GM19351 (cell line): ENCODE measurements at regions not wholly inside any gene's neighbourhood (a gene's known extent, or its start where the extent isn't known, plus 50 kb on each side); places are given as distances from the start of the nearest gene placed in this dataset.
"Not testable (repeated sequence)": the region's sequence is repeated elsewhere in the genome, so short reads cannot be mapped to it uniquely, and the experiment has no call there.

ENCODE experiments used
- ATAC-seq: cut with Tn5 transposase; IDR thresholded peaks from one replicate; pipeline ENCODE4 v1.9.1; 2021; ENCODE audit warnings: mild to moderate bottlenecking, moderate library complexity; ENCODE audit not compliant: unreplicated experiment

DNA sequence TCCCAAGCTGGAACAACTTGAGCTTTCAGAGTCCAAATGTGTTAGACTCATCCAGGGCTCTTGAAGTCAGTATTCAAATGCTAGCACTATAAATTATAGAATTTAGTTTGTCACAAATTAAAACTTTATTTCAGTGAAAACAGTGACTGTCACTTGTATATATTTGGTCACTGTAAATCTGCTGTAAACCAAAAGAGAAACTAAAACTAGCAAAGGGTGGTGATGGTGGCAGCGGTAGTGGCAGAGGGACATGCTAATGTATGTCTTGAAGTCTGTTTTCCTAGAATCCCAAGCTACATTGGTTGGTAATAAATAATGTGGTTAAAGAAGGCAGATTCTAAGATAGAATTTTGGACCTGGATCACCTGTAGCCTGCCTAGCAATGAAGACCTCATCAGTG is 140.4 kb upstream of the CENPW start:
- ATAC-seq, result peak; percentile 74

DNA sequence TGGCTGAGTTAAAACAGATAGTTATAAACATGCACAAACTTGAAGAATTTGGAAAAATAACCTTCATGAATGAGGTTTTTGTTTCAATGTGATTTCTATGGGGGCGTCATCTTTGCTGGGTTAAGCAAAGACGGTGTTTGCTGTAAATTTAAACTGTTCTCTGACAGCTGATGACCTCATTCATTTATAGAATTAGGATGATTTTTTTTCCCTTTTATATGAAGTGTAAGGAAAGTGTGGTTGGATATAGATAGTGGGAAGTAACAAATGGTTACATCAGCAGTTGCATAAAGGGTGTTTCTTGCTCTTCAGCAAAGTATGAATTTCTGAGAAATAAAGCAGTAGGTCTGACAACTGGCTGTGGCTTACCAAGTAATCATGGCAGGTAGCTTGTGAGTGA is 137.2 kb upstream of the CENPW start:
- no peak for ATAC-seq

DNA sequence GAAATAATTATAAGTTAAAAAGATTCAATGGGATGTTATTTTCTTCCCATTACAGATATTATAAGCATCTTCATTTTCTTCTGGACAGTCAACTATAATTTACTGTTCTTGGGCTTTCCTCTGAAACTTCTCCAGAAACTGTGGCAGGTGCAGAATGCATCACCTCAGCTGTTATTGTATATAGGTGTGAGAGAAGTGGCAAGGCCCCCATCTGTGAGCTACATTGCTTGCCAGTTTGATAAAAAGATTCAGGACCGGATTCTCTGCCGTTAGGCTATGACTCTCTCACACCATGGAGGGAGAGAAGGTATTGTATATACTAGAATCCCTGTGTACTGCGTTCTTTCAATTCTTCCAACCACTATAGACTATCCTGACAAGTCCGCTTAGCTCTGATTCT is 135.8 kb upstream of the CENPW start:
- ATAC-seq, result no peak

DNA sequence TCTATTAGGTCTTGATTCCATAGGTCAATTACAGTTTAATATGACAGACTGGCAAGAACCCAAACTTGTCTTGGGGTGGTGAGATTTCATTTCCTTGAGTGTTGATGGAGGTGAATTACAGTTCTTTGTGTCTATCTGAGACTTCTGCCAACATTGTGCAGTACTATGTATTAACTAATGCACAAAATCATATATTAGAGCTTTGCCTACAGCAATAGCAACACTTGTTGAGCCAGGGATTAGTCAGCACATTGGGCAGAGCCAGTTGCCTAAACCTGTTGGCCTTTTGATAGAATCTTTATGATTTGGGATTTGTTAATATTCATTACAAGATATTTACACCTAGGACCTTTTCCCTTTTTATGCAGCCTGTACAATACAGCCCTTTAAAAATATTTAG is 135.3 kb upstream of the CENPW start:
- no peak for ATAC-seq

DNA sequence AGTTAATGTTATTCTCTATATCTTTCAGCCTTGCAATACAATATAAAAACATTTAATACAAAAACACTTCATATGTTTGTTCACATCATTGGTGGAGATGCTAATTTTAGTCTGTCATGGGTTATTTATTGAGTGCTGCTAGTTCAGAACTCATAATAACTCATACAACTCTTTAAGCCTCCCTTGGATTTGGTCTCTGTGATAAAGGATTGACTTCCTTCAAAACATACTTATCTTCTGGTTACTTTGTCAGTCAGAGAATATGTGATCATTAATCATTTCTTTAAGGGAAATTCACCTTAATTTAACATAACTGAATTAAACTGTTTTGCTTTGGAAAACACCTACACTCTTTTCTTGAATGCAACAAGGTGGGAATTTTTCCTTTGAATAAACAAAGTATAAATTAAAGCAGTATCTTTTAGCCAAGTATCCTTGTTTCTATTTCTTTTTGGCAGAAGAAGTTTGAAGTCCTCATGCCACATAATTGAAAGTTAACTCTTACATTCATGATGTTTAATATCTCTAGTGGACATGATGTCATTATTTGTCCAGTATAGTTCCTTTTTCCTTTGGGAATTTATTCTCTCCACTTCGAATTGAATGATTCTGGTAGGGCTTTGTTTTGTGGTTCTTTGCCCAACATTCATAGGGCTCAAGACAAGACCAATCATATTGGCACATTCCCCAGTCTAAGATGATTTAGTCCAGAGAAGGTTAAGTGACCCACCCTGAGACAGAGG is 133.2 kb upstream of the CENPW start:
- ATAC-seq, result no peak

DNA sequence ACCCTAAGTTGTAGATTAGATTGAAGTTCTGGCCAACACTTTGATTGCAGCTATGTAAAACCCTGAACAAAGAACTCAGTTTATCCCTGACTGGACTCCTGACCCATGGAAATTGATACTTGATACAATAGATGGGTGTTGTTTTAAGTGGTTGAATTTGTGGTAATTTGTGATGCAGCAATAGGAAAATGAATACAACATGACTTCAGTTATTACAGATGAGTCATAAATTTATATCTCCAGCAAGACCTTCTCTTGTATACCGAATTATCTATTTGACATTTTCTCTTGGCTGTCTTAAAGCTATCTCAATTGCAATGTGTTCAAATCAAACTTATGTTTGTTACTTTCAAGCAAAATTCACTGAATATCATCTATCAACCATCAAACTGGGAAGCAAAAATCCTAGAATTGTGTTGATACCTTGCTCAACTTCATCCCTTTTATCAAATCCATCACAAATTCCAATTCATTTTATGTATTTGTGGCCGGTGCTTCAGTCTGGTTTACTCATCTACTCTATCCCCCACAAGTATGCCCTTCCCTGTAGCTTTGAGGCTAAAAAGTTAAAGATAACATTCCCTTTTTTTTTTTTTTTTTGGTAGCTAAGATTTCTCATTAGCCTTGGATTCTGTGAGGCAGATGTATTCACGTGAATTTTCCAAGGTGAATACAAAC is 129.4 kb upstream of the CENPW start:
- ATAC-seq, result no peak

DNA sequence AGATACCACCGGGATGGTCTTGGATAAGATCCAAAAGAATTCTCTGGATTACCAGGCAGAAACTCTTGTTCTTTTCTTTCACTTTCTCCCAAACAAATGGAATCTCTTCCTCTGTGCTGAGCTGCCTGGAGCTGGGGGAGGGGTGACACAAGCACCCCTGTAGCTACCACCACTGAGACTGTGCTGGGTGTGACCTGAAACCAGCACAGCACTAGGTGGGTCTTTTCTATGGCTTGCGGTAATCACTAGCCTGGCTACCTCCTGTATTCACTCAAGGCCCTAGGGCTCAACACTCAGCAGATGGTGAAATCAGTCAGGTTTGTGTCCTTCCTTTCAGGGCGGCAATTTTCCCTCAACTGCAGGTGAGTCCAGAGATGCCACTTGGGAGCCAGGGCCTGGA is 122.4 kb upstream of the CENPW start:
- ATAC-seq, result no peak

DNA sequence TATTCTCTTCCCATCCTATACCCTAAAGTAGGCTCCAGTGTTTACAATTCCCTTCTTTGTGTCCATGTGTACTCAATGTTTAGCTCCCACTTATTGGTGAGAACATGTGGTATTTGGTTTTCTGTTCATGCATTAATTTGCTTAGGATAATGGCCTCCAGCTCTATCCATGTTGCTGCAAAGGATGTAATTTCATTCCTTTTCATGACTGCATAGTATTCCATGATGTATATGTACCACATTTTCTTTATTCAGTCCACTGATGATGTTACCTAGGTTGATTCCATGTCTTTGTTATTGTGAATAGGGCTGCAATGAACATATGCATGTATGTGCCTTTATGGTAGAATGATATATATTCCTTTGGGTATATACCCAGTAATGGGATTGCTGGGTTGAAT is 119.0 kb upstream of the CENPW start:
- ATAC-seq, result not testable (repeated sequence)

DNA sequence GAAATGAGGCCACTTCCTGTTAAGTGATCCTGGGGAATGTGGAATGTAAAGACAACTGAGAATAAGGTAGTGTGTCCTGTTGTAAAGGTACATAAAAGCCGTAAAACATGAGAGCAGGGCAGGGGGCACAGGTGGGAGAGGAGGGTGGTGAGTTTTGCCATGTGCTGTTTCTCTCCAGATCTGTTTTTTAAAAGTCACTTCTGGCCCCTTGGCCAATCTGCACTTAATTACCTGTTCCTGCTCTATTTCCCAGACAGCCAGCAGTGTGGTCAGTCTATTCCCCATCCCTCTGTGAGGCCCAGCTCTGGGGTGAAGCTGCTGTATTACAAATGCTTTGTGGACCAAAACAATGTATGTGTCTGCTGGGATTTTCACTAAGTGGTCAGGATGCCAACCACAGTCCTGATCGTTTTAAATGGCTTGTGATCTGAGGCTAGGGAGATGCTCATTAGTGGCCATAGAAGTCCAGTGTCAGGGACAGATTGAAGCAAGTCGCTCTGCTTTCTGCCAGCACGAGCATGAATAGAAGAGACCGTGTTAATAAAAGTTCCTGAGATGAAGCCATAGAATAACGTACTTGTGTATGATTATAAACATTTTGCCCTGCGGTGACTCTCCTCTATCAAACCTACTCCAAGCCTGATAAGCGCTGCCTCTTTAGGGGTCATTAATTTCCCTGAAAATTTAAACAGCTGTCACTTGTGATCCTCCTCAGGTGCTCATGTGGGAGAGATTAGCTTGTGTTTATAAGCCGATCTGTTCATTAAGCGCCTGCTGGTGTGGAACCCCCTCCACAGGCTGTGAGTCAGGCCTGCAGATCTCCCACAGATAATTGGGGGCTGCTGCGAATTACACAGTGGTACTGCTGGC is 111.8 kb upstream of the CENPW start:
- no peak for ATAC-seq

DNA sequence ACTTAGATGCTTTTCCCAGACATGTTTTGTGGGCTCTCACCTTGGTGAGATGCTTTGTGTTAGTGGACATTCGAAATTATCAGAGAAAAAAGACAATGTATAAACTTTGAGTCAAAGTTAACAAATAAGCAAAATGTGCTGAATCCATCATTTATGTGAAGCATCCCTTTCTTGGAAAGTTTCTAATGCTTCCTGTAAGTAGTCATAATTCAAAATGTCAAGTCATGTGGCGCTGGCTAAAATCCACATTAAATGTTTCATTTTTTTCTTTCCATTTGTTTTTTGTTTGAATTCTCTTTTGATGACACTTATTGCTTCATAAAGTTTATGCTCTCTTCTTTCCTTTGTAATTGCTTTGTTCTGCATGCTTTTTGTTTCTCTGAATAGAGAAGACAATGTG is 107.2 kb upstream of the CENPW start:
- no peak for ATAC-seq

DNA sequence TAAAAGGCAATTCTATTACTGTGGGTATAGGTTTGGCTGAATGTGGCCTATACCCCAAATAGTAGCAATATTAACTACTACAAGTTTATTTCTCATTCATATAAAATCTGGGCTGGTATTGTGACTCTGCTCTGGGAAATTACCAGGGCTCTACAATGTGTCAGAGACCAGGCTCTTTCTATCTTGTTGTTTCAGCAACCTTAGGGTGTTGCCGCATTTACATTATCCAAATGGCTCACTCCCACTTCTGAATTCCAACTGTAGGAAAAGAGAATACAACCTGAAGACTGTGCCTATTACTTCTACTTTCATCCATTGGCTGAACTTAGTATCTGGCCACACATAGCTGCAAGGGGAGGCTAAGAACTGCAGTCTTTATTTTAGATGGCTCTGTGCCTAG is 106.7 kb upstream of the CENPW start:
- no peak for ATAC-seq

DNA sequence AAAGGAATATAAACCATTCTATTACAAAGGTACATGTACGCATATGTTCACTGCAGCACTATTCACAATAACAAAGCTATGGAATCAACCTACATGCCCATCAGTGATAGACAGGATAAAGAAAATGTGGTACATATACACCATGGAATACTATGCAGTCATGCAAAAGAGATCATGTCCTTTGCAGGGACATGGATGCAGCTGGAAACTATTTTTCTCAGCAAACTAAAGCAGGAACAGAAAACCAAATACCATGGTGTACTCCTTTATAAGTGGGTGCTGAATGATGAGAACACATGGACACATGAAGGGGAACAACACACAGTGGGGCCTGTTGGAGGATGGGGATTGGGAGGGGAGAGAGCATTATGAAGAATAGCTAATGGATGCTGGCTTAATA is 104.6 kb upstream of the CENPW start:
- no peak for ATAC-seq

DNA sequence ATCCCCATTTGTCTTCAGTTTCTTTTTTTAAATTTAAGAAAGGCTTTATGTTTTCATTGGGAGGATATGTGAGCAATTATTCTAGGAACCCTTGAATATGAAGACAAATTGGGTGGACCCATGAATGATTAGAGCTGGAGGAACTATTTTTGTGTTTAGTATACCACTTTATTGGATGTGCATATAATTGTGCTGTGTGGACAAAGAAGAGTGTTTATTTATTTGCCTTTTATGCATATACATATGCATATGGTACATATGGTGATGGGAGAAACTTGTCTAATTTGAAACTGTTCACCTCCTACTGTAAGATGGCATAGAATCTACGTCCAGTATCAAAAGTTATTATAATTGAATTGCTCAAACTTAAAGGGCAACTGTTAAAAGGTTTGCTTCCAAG is 94.8 kb upstream of the CENPW start:
- ATAC-seq, result no peak

DNA sequence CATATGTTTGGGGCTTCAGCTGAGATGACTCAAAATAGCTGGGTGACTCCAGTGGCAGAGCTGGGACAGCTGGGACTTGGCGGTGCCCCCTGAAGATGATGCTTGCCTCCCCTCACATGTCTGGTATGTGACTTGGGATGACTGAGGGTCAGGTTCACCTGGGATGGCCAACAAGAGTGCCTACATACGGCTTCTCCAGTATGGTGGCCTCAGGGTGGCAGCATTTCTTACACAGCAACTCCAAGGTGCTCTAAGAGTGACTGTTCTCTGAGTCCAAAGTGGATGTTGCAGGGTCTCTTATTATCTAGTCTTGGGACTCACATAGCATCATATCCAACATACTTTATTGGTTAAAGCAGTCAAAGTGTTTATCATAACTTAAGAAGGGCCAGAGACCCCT is 87.8 kb upstream of the CENPW start:
- ATAC-seq, result no peak

DNA sequence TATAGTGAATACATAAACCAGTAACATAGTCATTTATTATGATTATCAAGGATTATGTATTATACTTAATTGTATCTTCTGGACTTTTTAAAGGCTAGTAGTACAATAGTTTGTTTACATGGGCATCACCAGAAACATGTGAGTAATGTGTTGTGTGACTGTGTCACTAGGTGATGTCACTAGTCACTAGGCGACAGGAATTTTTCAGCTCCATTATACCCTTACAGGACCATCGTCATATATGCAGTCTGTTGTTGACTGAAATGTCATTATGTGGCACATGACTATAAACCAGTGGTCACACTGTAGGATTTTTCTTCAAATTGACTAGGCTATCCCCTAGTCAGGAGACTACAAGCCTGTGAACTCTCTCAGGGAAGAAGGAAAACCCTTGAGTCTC is 86.5 kb upstream of the CENPW start:
- no peak for ATAC-seq

DNA sequence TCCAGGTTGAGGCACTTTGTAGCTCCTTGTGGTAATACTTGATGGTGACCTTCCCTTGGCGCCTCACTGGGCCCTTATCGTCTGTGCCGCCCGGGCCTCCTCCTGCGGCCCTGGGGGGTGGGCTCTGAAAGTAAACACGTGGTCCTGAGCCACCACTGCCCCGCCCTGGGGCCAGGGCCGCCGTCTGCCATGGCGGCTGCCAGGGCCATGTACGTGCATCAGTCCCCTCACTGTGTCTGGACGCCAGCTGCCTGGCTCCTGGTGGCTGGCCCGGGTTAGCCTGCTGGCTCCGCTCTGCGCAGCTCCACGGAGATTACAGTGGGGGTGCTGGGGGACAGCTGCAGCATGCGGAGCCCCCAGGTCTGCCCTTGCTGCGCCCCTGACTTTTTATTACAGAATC is 81.8 kb upstream of the CENPW start:
- ATAC-seq, result no peak

DNA sequence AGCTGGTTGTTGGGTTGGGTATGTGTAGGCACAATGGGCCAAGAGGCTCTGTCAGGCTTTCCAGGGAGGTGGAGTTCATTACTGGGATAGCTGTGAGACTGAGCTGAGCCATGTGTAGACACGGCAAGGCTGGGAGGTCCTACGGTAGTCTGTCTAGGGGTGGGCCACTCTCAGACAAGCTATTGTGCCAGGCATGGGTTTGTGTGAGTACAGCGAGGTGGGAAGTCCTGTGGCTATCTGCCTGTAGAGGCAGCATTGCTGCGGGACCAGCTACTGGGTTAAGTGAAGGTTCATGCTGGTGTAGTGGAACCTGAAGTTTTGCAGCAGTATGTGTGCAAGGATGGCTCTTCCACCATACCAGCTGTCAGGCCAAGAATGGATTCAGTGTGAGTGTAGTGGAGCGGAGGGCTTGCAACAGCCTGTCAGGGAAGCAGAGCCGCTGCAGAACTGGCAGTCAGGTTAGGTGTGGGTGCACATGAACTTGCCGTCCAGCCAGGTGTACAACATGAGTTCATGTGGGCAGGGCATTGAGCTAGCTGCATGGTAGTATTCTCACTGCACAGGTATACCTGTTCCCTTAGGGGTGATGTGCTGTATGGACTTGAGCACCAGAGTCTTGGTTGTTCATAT is 78.0 kb upstream of the CENPW start:
- no peak for ATAC-seq

DNA sequence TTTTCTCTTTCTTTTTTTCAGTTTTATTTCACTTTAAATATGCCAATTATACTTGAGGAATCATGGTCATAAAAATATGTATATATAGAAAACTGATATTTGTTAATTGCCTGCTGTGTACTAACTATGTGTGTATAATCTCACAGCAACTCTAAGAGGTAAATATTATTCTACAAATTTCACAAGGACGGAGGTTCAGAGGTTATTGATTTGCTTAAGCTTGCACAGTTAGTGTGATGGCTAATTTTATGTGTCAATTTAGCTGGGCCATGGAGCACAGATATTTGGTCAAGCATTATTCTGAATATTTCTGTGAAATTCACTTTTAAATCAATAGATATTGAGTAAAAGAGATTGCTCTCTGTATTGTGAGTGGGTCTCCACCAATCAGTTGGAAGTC is 75.7 kb upstream of the CENPW start:
- ATAC-seq, result no peak

DNA sequence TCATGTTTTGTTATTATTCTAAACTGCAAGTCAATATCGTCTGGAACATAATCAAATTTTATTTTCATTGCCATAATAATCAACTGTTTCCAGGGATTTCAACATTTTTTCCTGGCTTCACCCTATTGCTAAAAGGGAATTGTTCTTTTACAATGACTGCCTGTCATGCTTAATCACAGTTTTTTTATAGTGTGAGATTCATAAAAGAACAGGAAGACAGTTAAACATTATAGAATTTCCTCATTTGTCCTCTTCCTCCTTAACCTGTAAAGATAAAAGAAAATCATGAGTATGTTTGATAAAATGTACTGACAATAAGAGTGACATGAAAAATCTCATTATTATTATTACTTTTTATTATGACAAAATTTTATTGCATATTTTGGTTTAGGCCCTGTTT is 73.3 kb upstream of the CENPW start:
- no peak for ATAC-seq

DNA sequence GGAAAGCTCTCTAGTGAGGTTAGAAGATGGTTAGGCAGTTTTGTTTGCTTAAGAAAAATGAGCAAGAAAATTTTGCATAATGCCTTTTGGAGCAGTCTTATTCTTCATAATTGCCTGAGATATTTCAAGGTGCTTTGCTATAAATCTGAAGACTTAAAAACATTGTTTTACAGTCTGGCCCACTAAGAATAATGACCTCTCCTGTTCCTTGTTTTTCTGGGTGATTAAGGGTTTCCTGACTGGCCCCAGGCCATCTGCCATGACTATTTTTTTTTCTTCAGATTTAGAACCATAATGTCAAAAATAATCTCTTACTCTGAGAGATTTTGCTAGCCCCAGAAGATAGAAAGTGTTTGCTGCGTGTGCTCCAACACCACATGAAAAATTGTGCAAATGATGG is 72.3 kb upstream of the CENPW start:
- no peak for ATAC-seq

DNA sequence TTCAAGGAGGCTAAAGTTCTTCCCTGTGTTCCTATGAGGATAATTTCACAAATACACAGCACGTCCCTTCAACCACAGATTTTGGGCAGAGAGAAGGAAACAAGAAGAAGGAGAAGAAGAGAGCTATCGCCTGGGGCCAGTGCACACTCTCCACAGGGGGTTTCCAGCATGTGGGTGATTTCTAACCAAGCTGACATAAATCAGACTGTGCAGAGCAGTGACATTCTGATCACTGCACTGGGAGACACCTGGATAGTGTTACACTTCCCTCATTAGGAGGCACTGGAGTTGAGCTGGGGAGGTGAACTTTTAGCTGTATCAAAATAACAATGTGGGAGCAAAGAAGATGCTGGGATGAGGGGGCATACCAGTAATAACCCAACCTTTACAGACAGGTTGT is 71.8 kb upstream of the CENPW start:
- peak; percentile 79 for ATAC-seq
